ENCODE measurements at regions not wholly inside any gene's neighbourhood (a gene's known extent, or its start where the extent isn't known, plus 50 kb on each side); places are given as distances from the start of the nearest gene placed in this dataset.

DNA sequence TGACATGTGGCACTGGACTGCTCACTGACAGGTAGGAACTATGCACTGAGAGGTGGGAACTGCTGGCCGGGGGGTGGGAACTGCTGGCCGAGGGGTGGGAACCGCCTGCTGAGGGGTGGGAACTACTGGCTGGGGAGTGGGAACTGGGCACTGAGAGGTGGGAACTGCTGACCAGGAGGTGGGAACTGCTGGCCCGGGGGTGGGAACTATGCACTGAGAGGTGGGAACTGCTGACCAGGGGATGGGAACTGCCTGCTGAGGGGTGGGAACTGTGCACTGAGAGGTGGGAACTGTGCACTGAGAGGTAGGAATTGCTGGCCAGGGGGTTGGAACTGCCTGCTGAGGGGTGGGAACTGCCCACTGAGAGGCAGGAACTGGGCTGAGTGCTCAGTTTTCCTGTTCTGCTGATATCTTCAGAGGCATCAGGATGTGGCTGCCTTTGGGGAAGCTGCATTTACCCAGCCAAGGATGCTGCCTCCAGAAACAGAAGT is 90.2 kb downstream of the THBS2 start:
- TF ChIP-seq TAF1 (IDR thresholded peaks at IDR 0.05; ENCODE audit: low read depth, low read length) = no peak
- TF ChIP-seq POLR2A (IDR thresholded peaks at IDR 0.05; ENCODE audit: low read depth, low read length) = no peak
- TF ChIP-seq SPI1 (IDR thresholded peaks at IDR 0.05; ENCODE audit: low read depth, low read length) = no peak
